ENCODE measurements at regions not wholly inside any gene's neighbourhood (a gene's known extent, or its start where the extent isn't known, plus 50 kb on each side); places are given as distances from the start of the nearest gene placed in this dataset.

GRCh38 chr15:23835953-23836352, 148.8 kb upstream of the NDN start:
- TF ChIP-seq BCL11A (IDR thresholded peaks at IDR 0.05; ENCODE audit: low read depth, low read length) (no peak), POLR2AphosphoS5 (IDR thresholded peaks at IDR 0.05; ENCODE audit: low read length) (no peak), SRF (IDR thresholded peaks at IDR 0.05; ENCODE audit: low read depth in 2 of 2, low read length in 2 of 2) (no peak), POLR2AphosphoS2 (IDR thresholded peaks at IDR 0.05; ENCODE audit: low read depth, low read length) (no peak), EED (IDR thresholded peaks at IDR 0.05; ENCODE audit: low read depth) (no peak)
- TF ChIP-seq, protein P1, sequence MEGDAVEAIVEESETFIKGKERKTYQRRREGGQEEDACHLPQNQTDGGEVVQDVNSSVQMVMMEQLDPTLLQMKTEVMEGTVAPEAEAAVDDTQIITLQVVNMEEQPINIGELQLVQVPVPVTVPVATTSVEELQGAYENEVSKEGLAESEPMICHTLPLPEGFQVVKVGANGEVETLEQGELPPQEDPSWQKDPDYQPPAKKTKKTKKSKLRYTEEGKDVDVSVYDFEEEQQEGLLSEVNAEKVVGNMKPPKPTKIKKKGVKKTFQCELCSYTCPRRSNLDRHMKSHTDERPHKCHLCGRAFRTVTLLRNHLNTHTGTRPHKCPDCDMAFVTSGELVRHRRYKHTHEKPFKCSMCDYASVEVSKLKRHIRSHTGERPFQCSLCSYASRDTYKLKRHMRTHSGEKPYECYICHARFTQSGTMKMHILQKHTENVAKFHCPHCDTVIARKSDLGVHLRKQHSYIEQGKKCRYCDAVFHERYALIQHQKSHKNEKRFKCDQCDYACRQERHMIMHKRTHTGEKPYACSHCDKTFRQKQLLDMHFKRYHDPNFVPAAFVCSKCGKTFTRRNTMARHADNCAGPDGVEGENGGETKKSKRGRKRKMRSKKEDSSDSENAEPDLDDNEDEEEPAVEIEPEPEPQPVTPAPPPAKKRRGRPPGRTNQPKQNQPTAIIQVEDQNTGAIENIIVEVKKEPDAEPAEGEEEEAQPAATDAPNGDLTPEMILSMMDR (IDR thresholded peaks at IDR 0.05 in 2 of 3, conservative IDR thresholded peaks at IDR 0.05 in 1 of 3; ENCODE audit: control insufficient read depth in 2 of 3, extremely low read depth in 1 of 3, insufficient read depth in 1 of 3, low read depth in 3 of 3, low read length in 3 of 3): no peak
- TF ChIP-seq, protein P2, sequence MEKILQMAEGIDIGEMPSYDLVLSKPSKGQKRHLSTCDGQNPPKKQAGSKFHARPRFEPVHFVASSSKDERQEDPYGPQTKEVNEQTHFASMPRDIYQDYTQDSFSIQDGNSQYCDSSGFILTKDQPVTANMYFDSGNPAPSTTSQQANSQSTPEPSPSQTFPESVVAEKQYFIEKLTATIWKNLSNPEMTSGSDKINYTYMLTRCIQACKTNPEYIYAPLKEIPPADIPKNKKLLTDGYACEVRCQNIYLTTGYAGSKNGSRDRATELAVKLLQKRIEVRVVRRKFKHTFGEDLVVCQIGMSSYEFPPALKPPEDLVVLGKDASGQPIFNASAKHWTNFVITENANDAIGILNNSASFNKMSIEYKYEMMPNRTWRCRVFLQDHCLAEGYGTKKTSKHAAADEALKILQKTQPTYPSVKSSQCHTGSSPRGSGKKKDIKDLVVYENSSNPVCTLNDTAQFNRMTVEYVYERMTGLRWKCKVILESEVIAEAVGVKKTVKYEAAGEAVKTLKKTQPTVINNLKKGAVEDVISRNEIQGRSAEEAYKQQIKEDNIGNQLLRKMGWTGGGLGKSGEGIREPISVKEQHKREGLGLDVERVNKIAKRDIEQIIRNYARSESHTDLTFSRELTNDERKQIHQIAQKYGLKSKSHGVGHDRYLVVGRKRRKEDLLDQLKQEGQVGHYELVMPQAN (conservative IDR thresholded peaks at IDR 0.05): no peak

Data from GM12878 (cell line).